Endodermal cell (in vitro differentiated cells): ENCODE measurements at regions not wholly inside any gene's neighbourhood (a gene's known extent, or its start where the extent isn't known, plus 50 kb on each side); places are given as distances from the start of the nearest gene placed in this dataset.

Source experiments
- DNase-seq: peaks from one replicate; pipeline ENCODE4 v3.0.0-alpha.2; 2017
- H3K27ac ChIP-seq: 2 replicates; pipeline ENCODE4 v1.5.1; 2013; ENCODE audit warnings: mild to moderate bottlenecking, low read depth, low read length, moderate library complexity
- H3K27me3 ChIP-seq: 2 replicates; pipeline ENCODE4 v1.6.1; 2013; ENCODE audit warnings: mild to moderate bottlenecking, low read length, moderate library complexity; ENCODE audit not compliant: insufficient read depth, control insufficient read depth, poor library complexity, severe bottlenecking
- H3K36me3 ChIP-seq: 2 replicates; pipeline ENCODE4 v1.7.0; 2013; ENCODE audit warnings: mild to moderate bottlenecking, low read length, moderate library complexity; ENCODE audit not compliant: control insufficient read depth, insufficient read depth
- H3K4me1 ChIP-seq: one replicate; pipeline ENCODE4 v1.7.0; 2013; ENCODE audit warnings: low read length; ENCODE audit not compliant: control insufficient read depth, insufficient read depth
- H3K4me3 ChIP-seq: 2 replicates; pipeline ENCODE4 v1.5.1; 2013; ENCODE audit warnings: mild to moderate bottlenecking, low read length, moderate library complexity
- H3K9ac ChIP-seq: 2 replicates; pipeline ENCODE4 v1.6.1; 2013; ENCODE audit warnings: mild to moderate bottlenecking, low read length, moderate library complexity; ENCODE audit not compliant: poor library complexity, severe bottlenecking; ENCODE audit errors: extremely low read depth
- H3K9me3 ChIP-seq: 2 replicates; pipeline ENCODE4 v1.6.1; 2013; ENCODE audit warnings: mild to moderate bottlenecking, low read length, moderate library complexity; ENCODE audit not compliant: control insufficient read depth
- H3K27ac Mint-ChIP-seq: 2 replicates; pipeline ENCODE4 v1.8.0; 2020; ENCODE audit warnings: mixed read lengths
- H3K27me3 Mint-ChIP-seq: 2 replicates; pipeline ENCODE4 v1.8.0; 2021; ENCODE audit warnings: mild to moderate bottlenecking, mixed read lengths; ENCODE audit not compliant: insufficient read depth
- H3K36me3 Mint-ChIP-seq: 2 replicates; pipeline ENCODE4 v1.8.0; 2020; ENCODE audit warnings: low read depth, mixed read lengths
- H3K4me1 Mint-ChIP-seq: 2 replicates; pipeline ENCODE4 v1.8.0; 2020; ENCODE audit warnings: mixed read lengths
- H3K4me3 Mint-ChIP-seq: 2 replicates; pipeline ENCODE4 v1.8.0; 2020; ENCODE audit warnings: mild to moderate bottlenecking, moderate library complexity, mixed read lengths
- H3K9me3 Mint-ChIP-seq: 2 replicates; pipeline ENCODE4 v1.8.0; 2020; ENCODE audit warnings: mild to moderate bottlenecking, mixed read lengths
- CTCF ChIP-seq: fragments of 200-600 bp; sonication (generic); conservative IDR thresholded peaks from 2 replicates; pipeline ENCODE4 v1.5.0; 2021; ENCODE audit warnings: antibody characterized with exemption, mild to moderate bottlenecking
- WGBS, 2 experiments: methylation state at CpG; one replicate each; pipeline versions ENCODE4 v1.1.5 to v1.1.7; 2013; ENCODE audit warnings: missing lambda C conversion rate in 2 of 2, mixed read lengths in 1 of 2; ENCODE audit not compliant: insufficient coverage in 1 of 2, insufficient read length in 1 of 2; 5-methylcytosine and 5-hydroxymethylcytosine counted together

GRCh38 chr6:165098165-165098564 is 211.2 kb downstream of the C6orf118 start:
- no peaks in the 10 kb centered on the region for H3K36me3 Mint-ChIP-seq
- Histone ChIP-seq H3K9ac (no peak overlapping the region), H3K4me3 (no peak overlapping the region), H3K27me3 (no peaks in the 10 kb centered on the region), H3K36me3 (no peaks in the 10 kb centered on the region), H3K9me3 (peaks cover 19% of the 10 kb centered on the region), H3K27ac (no peak overlapping the region), H3K4me1 (no peaks in the 10 kb centered on the region)
- peaks cover 25% of the 10 kb centered on the region for H3K9me3 Mint-ChIP-seq
- peak; percentile 69 for TF ChIP-seq CTCF
- H3K27ac Mint-ChIP-seq: no peak overlapping the region
- DNase-seq: peak; percentile 74
- H3K4me3 Mint-ChIP-seq: no peak overlapping the region
- 88 to 95% methylated on average over 4 of the region's 4 CpGs for WGBS, 2 experiments
- no peaks in the 10 kb centered on the region for H3K27me3 Mint-ChIP-seq
- no peaks in the 10 kb centered on the region for H3K4me1 Mint-ChIP-seq

GRCh38 chr6:165096868-165097267 is 212.5 kb downstream of the C6orf118 start:
- Histone ChIP-seq H3K27me3 (no peaks in the 10 kb centered on the region), H3K4me1 (no peaks in the 10 kb centered on the region), H3K9me3 (peaks cover 25% of the 10 kb centered on the region), H3K9ac (no peak overlapping the region), H3K27ac (no peak overlapping the region), H3K4me3 (no peak overlapping the region), H3K36me3 (no peaks in the 10 kb centered on the region)
- Mint-ChIP-seq H3K27me3 (no peaks in the 10 kb centered on the region), H3K36me3 (no peaks in the 10 kb centered on the region), H3K4me3 (no peak overlapping the region), H3K4me1 (no peaks in the 10 kb centered on the region), H3K9me3 (peaks cover 32% of the 10 kb centered on the region), H3K27ac (no peak overlapping the region)
- TF ChIP-seq CTCF: no peak
- DNase-seq: no peak
- 56% methylated on average over 1 of the region's 1 CpG; no CpG with 5 or more reads in 1 of the 2 experiments for WGBS, 2 experiments

GRCh38 chr6:165096209-165096608 is 213.2 kb downstream of the C6orf118 start:
- Histone ChIP-seq H3K27me3 (no peaks in the 10 kb centered on the region), H3K9me3 (peaks cover 25% of the 10 kb centered on the region), H3K36me3 (no peaks in the 10 kb centered on the region), H3K4me1 (no peaks in the 10 kb centered on the region), H3K9ac (no peak overlapping the region), H3K4me3 (no peak overlapping the region), H3K27ac (no peak overlapping the region)
- H3K4me3 Mint-ChIP-seq: no peak overlapping the region
- no peaks in the 10 kb centered on the region for H3K4me1 Mint-ChIP-seq
- no peaks in the 10 kb centered on the region for H3K36me3 Mint-ChIP-seq
- no peak for DNase-seq
- peaks cover 32% of the 10 kb centered on the region for H3K9me3 Mint-ChIP-seq
- no peak overlapping the region for H3K27ac Mint-ChIP-seq
- H3K27me3 Mint-ChIP-seq: no peaks in the 10 kb centered on the region
- no peak for TF ChIP-seq CTCF
- 83% methylated on average over 2 to 5 of the region's 5 CpGs for WGBS, 2 experiments
